Fibroblast of mammary gland (primary cell): ENCODE measurements at regions not wholly inside any gene's neighbourhood (a gene's known extent, or its start where the extent isn't known, plus 50 kb on each side); places are given as distances from the start of the nearest gene placed in this dataset.

ENCODE experiments used
- DNase-seq: peaks from one replicate; pipeline ENCODE4 v3.0.0-alpha.2; 2010; ENCODE audit warnings: low read depth
- H3K4me3 ChIP-seq: 2 replicates; pipeline ENCODE4 v1.5.1; 2011; ENCODE audit warnings: low read depth, mild to moderate bottlenecking, low read length, moderate library complexity; ENCODE audit not compliant: control insufficient read depth
- TF ChIP-seq, protein P1 (sequence below): conservative IDR thresholded peaks from 2 replicates; pipeline ENCODE4 v1.5.1; 2011; ENCODE audit warnings: low read depth, low read length, inconsistent platforms; ENCODE audit not compliant: control insufficient read depth, insufficient read depth

GRCh38 chr14:85123755-85124154 lies 406.2 kb upstream of the FLRT2 start:
- TF ChIP-seq, protein P1, sequence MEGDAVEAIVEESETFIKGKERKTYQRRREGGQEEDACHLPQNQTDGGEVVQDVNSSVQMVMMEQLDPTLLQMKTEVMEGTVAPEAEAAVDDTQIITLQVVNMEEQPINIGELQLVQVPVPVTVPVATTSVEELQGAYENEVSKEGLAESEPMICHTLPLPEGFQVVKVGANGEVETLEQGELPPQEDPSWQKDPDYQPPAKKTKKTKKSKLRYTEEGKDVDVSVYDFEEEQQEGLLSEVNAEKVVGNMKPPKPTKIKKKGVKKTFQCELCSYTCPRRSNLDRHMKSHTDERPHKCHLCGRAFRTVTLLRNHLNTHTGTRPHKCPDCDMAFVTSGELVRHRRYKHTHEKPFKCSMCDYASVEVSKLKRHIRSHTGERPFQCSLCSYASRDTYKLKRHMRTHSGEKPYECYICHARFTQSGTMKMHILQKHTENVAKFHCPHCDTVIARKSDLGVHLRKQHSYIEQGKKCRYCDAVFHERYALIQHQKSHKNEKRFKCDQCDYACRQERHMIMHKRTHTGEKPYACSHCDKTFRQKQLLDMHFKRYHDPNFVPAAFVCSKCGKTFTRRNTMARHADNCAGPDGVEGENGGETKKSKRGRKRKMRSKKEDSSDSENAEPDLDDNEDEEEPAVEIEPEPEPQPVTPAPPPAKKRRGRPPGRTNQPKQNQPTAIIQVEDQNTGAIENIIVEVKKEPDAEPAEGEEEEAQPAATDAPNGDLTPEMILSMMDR = no peak
- no peak overlapping the region for H3K4me3 ChIP-seq
- no peak for DNase-seq

GRCh38 chr14:85124631-85125290 lies 405.2 kb upstream of the FLRT2 start:
- DNase-seq = no peak
- TF ChIP-seq, protein P1 = no peak
- H3K4me3 ChIP-seq = no peak overlapping the region

GRCh38 chr14:85125291-85125670 lies 404.7 kb upstream of the FLRT2 start:
- TF ChIP-seq, protein P1 = no peak
- no peak for DNase-seq
- H3K4me3 ChIP-seq = no peak overlapping the region

GRCh38 chr14:85129921-85130320 lies 400.0 kb upstream of the FLRT2 start:
- no peak for DNase-seq
- TF ChIP-seq, protein P1 = no peak
- H3K4me3 ChIP-seq = no peak overlapping the region

DNA sequence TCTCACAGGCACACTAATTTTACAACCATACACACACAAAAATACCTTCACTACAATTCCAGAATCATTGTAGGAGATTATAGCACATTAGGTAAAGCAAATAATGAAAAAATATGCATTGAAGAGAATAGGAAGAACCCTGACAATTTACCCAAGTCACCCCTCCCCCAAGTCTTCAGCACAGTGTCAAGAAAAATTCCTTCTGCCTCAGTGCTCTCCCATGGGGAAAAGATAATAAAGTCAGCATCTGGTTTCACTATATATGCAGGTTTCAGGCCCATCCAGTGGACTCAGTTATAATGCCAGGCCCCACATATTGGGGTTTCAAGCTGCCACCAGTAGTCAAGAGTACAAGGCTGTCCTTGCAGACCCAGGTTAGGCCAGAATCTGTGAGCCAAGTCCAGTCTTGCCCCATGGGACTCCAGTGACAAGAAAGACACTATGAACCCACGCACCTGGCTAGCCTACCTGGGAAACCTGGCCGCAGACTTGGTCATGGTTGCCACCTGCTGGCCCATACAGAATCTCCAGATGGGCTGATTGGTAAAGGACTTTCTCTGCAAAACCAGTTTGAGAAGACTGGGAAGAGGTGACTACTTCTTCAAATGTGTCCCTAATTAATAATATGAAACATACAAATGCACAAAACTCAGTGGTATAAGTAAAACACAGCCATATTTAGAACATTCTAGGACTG lies 398.6 kb upstream of the FLRT2 start:
- DNase-seq = no peak
- no peak overlapping the region for H3K4me3 ChIP-seq
- TF ChIP-seq, protein P1 = no peak

- H3K4me3 ChIP-seq = no peak overlapping the region
- no peak for DNase-seq
- TF ChIP-seq, protein P1 = no peak
Measured at GRCh38 chr14:85142982-85143381, 387.0 kb upstream of the FLRT2 start.
